ENCODE measurements at regions not wholly inside any gene's neighbourhood (a gene's known extent, or its start where the extent isn't known, plus 50 kb on each side); places are given as distances from the start of the nearest gene placed in this dataset.
"Not testable (repeated sequence)": the region's sequence is repeated elsewhere in the genome, so short reads cannot be mapped to it uniquely, and the experiment has no call there.

GRCh38 chr1:234784108-234784507 lies 174.1 kb upstream of the IRF2BP2 start:
- not testable (repeated sequence) for H3K27me3 Mint-ChIP-seq

GRCh38 chr1:234782791-234783190 lies 172.8 kb upstream of the IRF2BP2 start:
- POLR2A ChIA-PET = no interaction called here
- H3K27ac Mint-ChIP-seq = no peak overlapping the region
- H3K36me3 Mint-ChIP-seq (ENCODE audit: low read depth) = no peaks in the 10 kb centered on the region
- intact Hi-C loops (cut with DNase I, micrococcal nuclease) = no loop called here
- peaks cover 9% of the 10 kb centered on the region for H3K4me1 ChIP-seq (ENCODE audit: insufficient read depth, low read length)
- H3K4me1 Mint-ChIP-seq (ENCODE audit: low read depth) = no peaks in the 10 kb centered on the region
- no peak overlapping the region for H3K27ac ChIP-seq (ENCODE audit: low read depth in 1 of 2, low read length in 2 of 2)
- H3K27me3 ChIP-seq (ENCODE audit: control insufficient read depth in 1 of 2, insufficient read depth in 2 of 2, low read length in 2 of 2) = peaks cover 9 to 23% of the 10 kb centered on the region in 2 experiments
- CTCF ChIA-PET = no interaction called here
- H3K9me3 Mint-ChIP-seq = no peaks in the 10 kb centered on the region
- no peak for TF ChIP-seq CTCF (IDR thresholded peaks at IDR 0.05)
- no peaks in the 10 kb centered on the region for H3K36me3 ChIP-seq (ENCODE audit: insufficient read depth, low read length)
- peak in 1 of 14 experiments; percentile 2 for DNase-seq
- H3K4me3 ChIP-seq (ENCODE audit: low read length) = no peak overlapping the region
- H3K4me3 Mint-ChIP-seq = no peak overlapping the region
- H3K27me3 Mint-ChIP-seq = no peaks in the 10 kb centered on the region
- no peaks in the 10 kb centered on the region for H3K9me3 ChIP-seq (ENCODE audit: control insufficient read depth in 1 of 2, insufficient read depth in 1 of 2, low read length in 2 of 2)
- ATAC-seq (ENCODE audit: poor library complexity) = no peak

More at GRCh38 chr1:234784108-234784507, 174.1 kb upstream of the IRF2BP2 start:
- DNase-seq; H3K36me3 ChIP-seq (ENCODE audit: insufficient read depth, low read length); CTCF ChIA-PET; H3K27ac Mint-ChIP-seq; H3K9me3 ChIP-seq (ENCODE audit: control insufficient read depth in 1 of 2, insufficient read depth in 1 of 2, low read length in 2 of 2); H3K27ac ChIP-seq (ENCODE audit: low read depth in 1 of 2, low read length in 2 of 2); H3K9me3 Mint-ChIP-seq; H3K4me3 ChIP-seq (ENCODE audit: low read length); POLR2A ChIA-PET; ATAC-seq (ENCODE audit: poor library complexity); H3K4me3 Mint-ChIP-seq; H3K4me1 Mint-ChIP-seq (ENCODE audit: low read depth); intact Hi-C loops (cut with DNase I, micrococcal nuclease); H3K4me1 ChIP-seq (ENCODE audit: insufficient read depth, low read length); H3K36me3 Mint-ChIP-seq (ENCODE audit: low read depth): not testable (repeated sequence)
- H3K27me3 ChIP-seq (ENCODE audit: control insufficient read depth in 1 of 2, insufficient read depth in 2 of 2, low read length in 2 of 2) = peaks cover 5 to 18% of the 10 kb centered on the region in 2 experiments

GRCh38 chr1:234782105-234782751 lies 172.2 kb upstream of the IRF2BP2 start:
- CTCF ChIA-PET = no interaction called here
- H3K36me3 ChIP-seq (ENCODE audit: insufficient read depth, low read length) = no peaks in the 10 kb centered on the region
- peaks cover 9% of the 10 kb centered on the region for H3K4me1 ChIP-seq (ENCODE audit: insufficient read depth, low read length)
- H3K4me3 Mint-ChIP-seq = no peak overlapping the region
- DNase-seq = peak in 1 of 14 experiments; percentile 3
- ATAC-seq (ENCODE audit: poor library complexity) = no peak
- no peaks in the 10 kb centered on the region for H3K9me3 Mint-ChIP-seq
- H3K27me3 Mint-ChIP-seq = no peaks in the 10 kb centered on the region
- no peaks in the 10 kb centered on the region for H3K9me3 ChIP-seq (ENCODE audit: control insufficient read depth in 1 of 2, insufficient read depth in 1 of 2, low read length in 2 of 2)
- no peaks in the 10 kb centered on the region for H3K4me1 Mint-ChIP-seq (ENCODE audit: low read depth)
- peaks cover 9 to 27% of the 10 kb centered on the region in 2 experiments for H3K27me3 ChIP-seq (ENCODE audit: control insufficient read depth in 1 of 2, insufficient read depth in 2 of 2, low read length in 2 of 2)
- no peak for TF ChIP-seq CTCF (IDR thresholded peaks at IDR 0.05)
- no peak overlapping the region for H3K4me3 ChIP-seq (ENCODE audit: low read length)
- intact Hi-C loops (cut with DNase I, micrococcal nuclease) = no loop called here
- no peak overlapping the region for H3K27ac Mint-ChIP-seq
- no peaks in the 10 kb centered on the region for H3K36me3 Mint-ChIP-seq (ENCODE audit: low read depth)
- POLR2A ChIA-PET = no interaction called here
- no peak overlapping the region for H3K27ac ChIP-seq (ENCODE audit: low read depth in 1 of 2, low read length in 2 of 2)
